ENCODE measurements at regions not wholly inside any gene's neighbourhood (a gene's known extent, or its start where the extent isn't known, plus 50 kb on each side); places are given as distances from the start of the nearest gene placed in this dataset.

GRCh38 chr5:3522491-3522890 is 73.1 kb upstream of the IRX1 start:
- Histone ChIP-seq H3K4me1 (no peaks in the 10 kb centered on the region), H3K27ac (no peak overlapping the region), H3K27me3 (ENCODE audit: insufficient read depth in 3 of 3, low read length in 2 of 3) (peaks cover 0 to 2% (median 0%) of the 10 kb centered on the region in 3 donors), H3K9me3 (no peaks in the 10 kb centered on the region), H3K36me3 (ENCODE audit: insufficient read depth in 1 of 2, low read depth in 1 of 2) (no peaks in the 10 kb centered on the region), H3K4me3 (no peak overlapping the region)
- intact Hi-C loops (cut with DNase I) = no loop called here
- no peak for DNase-seq
- ATAC-seq = no peak
- no peak for TF ChIP-seq CTCF (IDR thresholded peaks at IDR 0.05)
- WGBS, 3 donors = 78 to 98% (median 94%) methylated on average over 3 of the region's 3 CpGs

- TF ChIP-seq CTCF (IDR thresholded peaks at IDR 0.05) = no peak
- no peak overlapping the region for H3K4me3 ChIP-seq
- WGBS, 3 donors = 82 to 88% (median 87%) methylated on average over 9 of the region's 9 CpGs
- no peaks in the 10 kb centered on the region for H3K4me1 ChIP-seq
- H3K36me3 ChIP-seq (ENCODE audit: insufficient read depth in 1 of 2, low read depth in 1 of 2) = no peaks in the 10 kb centered on the region
- no peaks in the 10 kb centered on the region for H3K9me3 ChIP-seq
- intact Hi-C loops (cut with DNase I) = no loop called here
- no peak for DNase-seq
- H3K27ac ChIP-seq = no peak overlapping the region
- peaks cover 0 to 2% (median 0%) of the 10 kb centered on the region in 3 donors for H3K27me3 ChIP-seq (ENCODE audit: insufficient read depth in 3 of 3, low read length in 2 of 3)
- ATAC-seq = no peak
Observed at GRCh38 chr5:3518576-3518975, 77.1 kb upstream of the IRX1 start.

- intact Hi-C loops (cut with DNase I) = no loop called here
Observed at GRCh38 chr5:3518051-3518450, 77.6 kb upstream of the IRX1 start.

GRCh38 chr5:3517348-3517747 is 78.3 kb upstream of the IRX1 start:
- DNase-seq (no peak), ATAC-seq (no peak)
- H3K4me3 ChIP-seq = no peak overlapping the region
- H3K27ac ChIP-seq = no peak overlapping the region
- H3K4me1 ChIP-seq = no peaks in the 10 kb centered on the region
- peaks cover 0 to 2% (median 0%) of the 10 kb centered on the region in 3 donors for H3K27me3 ChIP-seq (ENCODE audit: insufficient read depth in 3 of 3, low read length in 2 of 3)
- H3K36me3 ChIP-seq (ENCODE audit: insufficient read depth in 1 of 2, low read depth in 1 of 2) = no peaks in the 10 kb centered on the region
- WGBS, 3 donors = 16 to 27% (median 26%) methylated on average over 9 of the region's 9 CpGs
- H3K9me3 ChIP-seq = no peaks in the 10 kb centered on the region
- TF ChIP-seq CTCF (IDR thresholded peaks at IDR 0.05) = no peak
- intact Hi-C loops (cut with DNase I) = no loop called here

More at GRCh38 chr5:3518051-3518450, 77.6 kb upstream of the IRX1 start:
- ATAC-seq (no peak), DNase-seq (no peak)
- Histone ChIP-seq H3K27ac (no peak overlapping the region), H3K9me3 (no peaks in the 10 kb centered on the region), H3K4me1 (no peaks in the 10 kb centered on the region), H3K27me3 (ENCODE audit: insufficient read depth in 3 of 3, low read length in 2 of 3) (peaks cover 0 to 2% (median 0%) of the 10 kb centered on the region in 3 donors), H3K36me3 (ENCODE audit: insufficient read depth in 1 of 2, low read depth in 1 of 2) (no peaks in the 10 kb centered on the region), H3K4me3 (no peak overlapping the region)
- 64 to 74% (median 69%) methylated on average over 11 of the region's 11 CpGs for WGBS, 3 donors
- TF ChIP-seq CTCF (IDR thresholded peaks at IDR 0.05) = no peak

- intact Hi-C loops (cut with DNase I) = no loop called here
- Histone ChIP-seq H3K4me1 (no peaks in the 10 kb centered on the region), H3K9me3 (no peaks in the 10 kb centered on the region), H3K27ac (no peak overlapping the region), H3K27me3 (ENCODE audit: insufficient read depth in 3 of 3, low read length in 2 of 3) (no peaks in the 10 kb centered on the region), H3K4me3 (no peak overlapping the region), H3K36me3 (ENCODE audit: insufficient read depth in 1 of 2, low read depth in 1 of 2) (no peaks in the 10 kb centered on the region)
- ATAC-seq (no peak), DNase-seq (no peak)
- WGBS, 3 donors = 78 to 80% (median 80%) methylated on average over 13 of the region's 13 CpGs
- no peak for TF ChIP-seq CTCF (IDR thresholded peaks at IDR 0.05)
Observed at GRCh38 chr5:3512361-3513095, 83.1 kb upstream of the IRX1 start.

All from psoas muscle (tissue), 7 donors.